Inferior parietal cortex (tissue), 1 donor: ENCODE measurements at regions not wholly inside any gene's neighbourhood (a gene's known extent, or its start where the extent isn't known, plus 50 kb on each side); places are given as distances from the start of the nearest gene placed in this dataset.

Source experiments
- DNase-seq: peaks from one replicate; pipeline ENCODE4 v3.0.0-alpha.2; 2016; ENCODE audit errors: extremely low spot score

DNA sequence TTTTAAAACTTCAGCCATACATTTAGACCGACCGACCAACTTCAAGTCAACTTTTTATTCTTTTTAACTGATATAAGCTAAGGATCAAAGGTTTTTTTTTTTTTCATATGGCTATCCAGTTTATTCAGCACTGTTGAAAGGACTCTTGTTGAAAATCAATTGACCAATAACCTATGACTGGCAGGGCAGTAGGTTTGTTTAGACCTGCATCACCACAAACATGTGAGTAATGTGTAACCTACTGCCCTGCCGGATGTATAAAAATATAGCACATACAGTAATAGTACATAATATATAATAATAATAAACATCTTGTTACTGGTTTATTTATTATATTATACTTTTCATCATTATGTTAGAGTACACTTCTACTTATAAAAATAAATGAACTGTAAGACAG lies 434.6 kb upstream of the SEMA3A start:
- no peak for DNase-seq

DNA sequence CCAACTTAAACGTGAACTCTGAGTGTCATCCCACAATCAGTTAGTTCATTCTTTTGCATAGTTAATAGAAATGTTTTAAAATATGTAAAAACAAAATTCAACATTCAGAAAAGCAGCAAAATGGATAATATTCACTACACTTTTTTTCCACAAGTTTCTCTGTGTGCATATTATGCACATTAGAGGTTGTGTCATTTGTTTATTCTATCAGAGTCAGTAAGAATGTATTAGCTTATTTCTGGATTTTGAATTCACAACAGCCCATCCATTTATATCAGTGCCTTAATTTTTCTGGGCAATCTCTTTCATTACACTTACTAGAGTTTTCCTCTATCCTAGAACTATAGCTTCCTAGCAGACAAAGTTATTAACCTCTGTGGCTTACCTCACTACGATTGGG lies 432.7 kb upstream of the SEMA3A start:
- no peak for DNase-seq

DNA sequence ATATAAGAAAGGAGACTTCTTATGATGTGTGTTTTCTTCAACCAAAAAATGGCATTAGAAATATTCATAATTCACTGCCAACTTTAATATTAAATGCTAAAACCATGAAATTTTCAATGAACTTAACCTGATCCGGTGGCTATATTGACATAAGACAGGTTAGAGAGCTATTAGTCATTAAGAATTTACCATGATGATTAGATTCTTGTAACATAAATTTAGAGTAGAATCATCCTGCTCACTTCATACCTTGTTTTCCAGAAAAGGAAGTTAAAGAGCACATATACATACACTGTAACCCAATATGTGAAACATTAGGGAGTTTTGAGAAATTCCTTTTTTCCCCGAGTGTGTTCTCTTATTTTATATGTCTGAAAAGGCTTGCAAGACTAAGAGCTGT lies 430.3 kb upstream of the SEMA3A start:
- DNase-seq: no peak

GRCh38 chr7:84624527-84624926 lies 429.9 kb upstream of the SEMA3A start:
- no peak for DNase-seq

GRCh38 chr7:84617265-84618030 lies 422.9 kb upstream of the SEMA3A start:
- DNase-seq: no peak

- no peak for DNase-seq
Measured at GRCh38 chr7:84614821-84615501, 420.4 kb upstream of the SEMA3A start.

DNA sequence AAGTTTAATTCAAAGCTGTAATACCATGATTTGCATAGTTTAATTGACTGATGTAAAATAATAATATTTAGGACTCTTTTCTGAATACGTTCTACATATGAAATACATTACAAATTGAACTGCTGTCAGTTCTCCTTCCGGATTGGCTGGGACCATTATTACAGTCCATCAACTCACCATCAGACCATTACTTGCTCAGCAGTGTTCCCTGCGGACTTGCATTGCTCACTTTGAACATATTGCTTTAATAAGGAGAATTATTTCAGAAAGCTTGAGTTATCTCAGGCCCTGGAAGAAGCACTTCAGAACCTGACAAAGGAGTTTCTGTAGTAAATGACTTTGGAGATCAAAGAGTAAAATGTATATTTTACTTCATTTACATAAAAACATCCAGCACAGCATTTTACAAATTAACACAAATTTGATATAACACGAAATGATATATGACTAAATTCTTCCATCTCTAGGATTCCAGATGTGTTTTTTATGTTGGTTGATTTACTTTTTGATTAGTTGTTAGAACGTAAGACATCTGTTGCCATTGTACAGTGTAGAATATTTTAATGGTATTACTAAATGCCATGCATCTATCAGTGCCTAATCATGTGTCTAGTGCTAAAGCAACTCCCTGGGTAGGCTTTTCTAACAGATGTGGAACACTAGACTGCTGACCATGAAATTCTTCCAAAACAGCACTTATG lies 418.5 kb upstream of the SEMA3A start:
- DNase-seq: no peak

- no peak for DNase-seq
Measured at GRCh38 chr7:84611391-84611790, 416.8 kb upstream of the SEMA3A start.

DNA sequence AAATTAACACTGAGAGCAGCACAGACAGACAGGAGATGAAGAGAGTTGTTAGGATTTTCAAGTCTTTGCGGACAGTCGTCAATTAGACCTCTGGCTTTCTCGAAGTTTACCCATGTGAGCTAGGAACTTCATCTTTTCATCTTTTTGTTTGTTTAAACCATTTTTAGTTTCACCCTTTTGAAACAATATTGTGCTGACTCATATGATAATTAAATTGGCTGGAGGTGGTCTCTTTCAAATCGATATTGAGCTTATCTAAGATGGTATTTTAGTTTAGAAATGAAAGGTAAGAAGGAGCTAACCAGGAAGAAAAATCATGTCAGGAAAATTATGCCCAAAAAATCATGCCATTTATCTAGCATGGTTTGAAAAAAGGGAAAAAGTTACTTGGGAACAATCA lies 415.8 kb upstream of the SEMA3A start:
- DNase-seq: no peak

DNA sequence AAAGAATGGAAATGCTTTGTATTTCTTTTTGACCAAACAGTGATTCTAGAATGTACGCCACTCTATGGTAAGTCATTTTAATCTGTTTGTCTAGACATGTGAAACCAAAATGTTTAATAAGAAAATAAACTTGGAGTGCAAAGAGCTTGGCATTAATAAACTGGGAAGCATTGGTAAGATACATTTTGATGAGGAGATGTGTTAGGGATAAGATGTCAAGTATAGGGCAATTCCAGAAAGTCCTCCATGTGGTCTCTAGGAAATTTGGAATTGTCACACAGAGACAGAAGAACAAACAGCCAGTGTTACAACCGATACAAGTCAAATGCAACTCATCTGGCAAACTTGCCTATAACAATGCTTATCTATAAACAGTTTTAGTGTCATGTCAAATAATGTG lies 410.7 kb upstream of the SEMA3A start:
- no peak for DNase-seq

- no peak for DNase-seq
Measured at GRCh38 chr7:84603545-84603944, 409.0 kb upstream of the SEMA3A start.

GRCh38 chr7:84595026-84595425 lies 400.4 kb upstream of the SEMA3A start:
- DNase-seq: no peak

DNA sequence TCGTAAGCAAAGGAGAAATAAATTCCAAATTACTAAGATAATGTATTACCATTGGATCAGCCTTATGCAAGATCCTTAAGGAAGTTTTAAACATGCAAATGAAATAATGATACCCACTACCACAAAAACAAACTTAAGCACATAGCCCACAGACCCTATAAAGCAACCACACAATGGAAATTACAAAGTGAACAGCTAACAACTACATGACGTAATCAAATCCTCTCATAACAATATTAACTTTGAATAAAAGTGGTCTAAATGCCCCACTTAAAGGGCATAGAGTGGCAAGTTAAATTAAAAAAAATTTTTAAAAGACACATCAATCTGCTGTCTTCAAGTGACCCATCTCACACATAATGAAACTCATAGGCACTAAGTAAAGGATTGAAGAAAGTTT lies 397.3 kb upstream of the SEMA3A start:
- DNase-seq: no peak

- DNase-seq: no peak
Measured at GRCh38 chr7:84589012-84589411, 394.4 kb upstream of the SEMA3A start.

DNA sequence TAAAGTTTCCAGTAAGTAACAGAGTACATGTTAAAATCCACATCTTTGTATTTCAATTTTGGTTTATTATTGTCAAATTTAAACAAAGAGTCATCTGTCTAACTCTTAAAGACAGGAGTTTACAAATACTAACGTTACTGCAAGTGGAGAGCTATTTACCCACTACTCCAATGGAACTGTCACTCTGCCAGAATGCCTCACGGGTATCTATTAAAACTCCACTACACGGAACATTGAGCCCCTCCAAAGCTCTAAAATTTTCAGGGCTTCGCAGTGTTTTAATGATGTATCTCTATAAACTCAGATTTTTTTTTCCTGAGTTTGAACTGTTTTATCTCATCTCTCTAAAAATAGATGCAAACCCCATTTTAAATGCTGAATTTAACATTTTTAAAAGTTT lies 388.7 kb upstream of the SEMA3A start:
- DNase-seq: no peak

DNA sequence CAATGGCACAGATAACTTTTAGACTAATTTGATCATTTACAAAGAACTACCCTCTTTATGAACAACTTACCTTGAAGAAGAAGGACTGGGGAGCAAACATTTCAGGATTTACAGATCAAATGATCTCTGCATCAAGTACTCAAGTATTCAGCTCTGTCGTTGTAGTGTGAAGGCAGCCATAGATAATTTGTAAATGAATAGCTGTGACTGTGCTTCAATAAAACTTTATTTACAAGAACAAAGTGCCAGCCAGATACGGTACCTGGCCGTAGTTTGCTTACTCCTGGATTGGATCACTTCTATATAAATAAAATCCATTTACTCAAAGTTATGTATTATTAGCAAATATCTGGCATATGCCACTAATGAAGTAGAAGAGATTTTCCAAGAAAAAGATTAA lies 388.2 kb upstream of the SEMA3A start:
- DNase-seq: no peak

DNA sequence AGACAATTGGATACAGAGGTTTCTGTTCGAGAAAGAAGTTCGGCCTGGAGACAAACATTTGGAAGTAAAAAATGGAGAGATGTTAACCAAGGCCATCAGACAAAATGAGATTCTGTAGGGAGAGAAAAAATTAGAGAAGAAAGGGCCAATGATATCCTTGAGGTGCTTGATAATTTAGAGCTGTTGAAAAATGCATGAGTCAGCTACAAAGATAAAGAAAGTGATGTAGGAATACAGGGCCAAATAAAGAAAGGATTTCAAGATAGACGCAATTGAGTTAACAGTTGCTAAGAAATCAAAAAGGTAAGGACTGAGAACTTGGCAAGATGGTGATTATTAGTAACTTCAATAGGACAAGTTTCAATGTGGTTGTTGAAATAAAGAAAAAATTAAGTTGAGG lies 384.2 kb upstream of the SEMA3A start:
- no peak for DNase-seq

- no peak for DNase-seq
Measured at GRCh38 chr7:84568781-84569180, 374.2 kb upstream of the SEMA3A start.

DNA sequence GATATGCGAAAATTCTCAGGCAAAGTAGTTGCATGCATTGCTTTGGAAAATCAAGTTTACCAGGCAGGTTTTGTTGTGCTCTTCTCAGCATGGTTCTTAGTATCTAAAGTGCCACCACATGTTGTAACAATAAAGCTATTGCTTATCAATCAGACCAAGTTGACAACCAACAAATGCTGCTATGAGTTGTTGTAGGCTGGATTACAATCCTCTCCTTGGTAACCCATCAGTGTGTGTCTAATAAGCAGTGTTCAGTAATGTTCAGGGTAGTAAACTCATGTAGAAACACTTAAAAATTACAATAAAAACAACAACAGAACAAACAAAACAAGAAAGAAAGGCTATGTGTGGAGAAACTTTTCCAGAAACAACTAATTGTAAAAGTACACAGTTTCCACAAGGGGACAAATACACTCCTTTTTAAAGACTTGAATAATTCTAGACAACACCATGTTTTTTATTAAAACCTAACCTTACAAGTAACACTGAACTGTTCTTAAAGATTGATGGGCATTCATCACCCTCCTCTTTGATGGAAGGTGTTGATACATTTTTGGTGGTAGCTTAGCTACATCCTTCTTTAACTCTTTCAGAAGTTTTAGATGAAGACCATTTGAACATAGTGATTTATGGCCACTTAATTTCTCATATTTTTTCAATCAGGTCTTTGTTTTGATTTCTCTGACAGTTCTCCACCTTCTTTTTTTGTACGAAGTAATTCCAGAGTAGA lies 370.9 kb upstream of the SEMA3A start:
- no peak for DNase-seq

DNA sequence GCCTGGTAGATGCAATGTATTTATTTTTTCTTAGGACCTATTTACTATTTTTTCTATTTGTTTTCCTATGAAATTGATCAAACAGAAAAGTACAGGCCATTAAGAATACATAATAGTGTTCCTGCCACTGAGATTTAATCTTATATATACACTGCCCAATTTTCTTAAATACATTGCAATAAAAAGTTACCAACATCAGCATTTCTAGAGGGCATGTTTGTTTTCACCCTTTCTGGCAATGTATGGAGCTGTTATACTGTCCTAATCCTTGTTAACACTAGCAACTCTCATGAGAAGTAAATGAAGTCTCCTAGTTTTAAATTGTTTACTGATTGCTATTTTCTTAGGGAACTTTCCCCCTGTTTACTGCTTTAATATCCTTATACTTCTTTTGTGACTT lies 359.1 kb upstream of the SEMA3A start:
- DNase-seq: no peak

- no peak for DNase-seq
Measured at GRCh38 chr7:84549409-84549808, 354.8 kb upstream of the SEMA3A start.
